GM20431 (cell line): ENCODE measurements at regions not wholly inside any gene's neighbourhood (a gene's known extent, or its start where the extent isn't known, plus 50 kb on each side); places are given as distances from the start of the nearest gene placed in this dataset.
"Not testable (repeated sequence)": the region's sequence is repeated elsewhere in the genome, so short reads cannot be mapped to it uniquely, and the experiment has no call there.

ENCODE experiments used
- in situ Hi-C: fragments of 300-500 bp; cut with MseI, MboI; formaldehyde crosslinking; loops from one replicate; pipeline ENCODE4 v1.15.0; 2020; ENCODE audit warnings: low sequenced_read_pairs; ENCODE audit not compliant: unreplicated experiment

DNA sequence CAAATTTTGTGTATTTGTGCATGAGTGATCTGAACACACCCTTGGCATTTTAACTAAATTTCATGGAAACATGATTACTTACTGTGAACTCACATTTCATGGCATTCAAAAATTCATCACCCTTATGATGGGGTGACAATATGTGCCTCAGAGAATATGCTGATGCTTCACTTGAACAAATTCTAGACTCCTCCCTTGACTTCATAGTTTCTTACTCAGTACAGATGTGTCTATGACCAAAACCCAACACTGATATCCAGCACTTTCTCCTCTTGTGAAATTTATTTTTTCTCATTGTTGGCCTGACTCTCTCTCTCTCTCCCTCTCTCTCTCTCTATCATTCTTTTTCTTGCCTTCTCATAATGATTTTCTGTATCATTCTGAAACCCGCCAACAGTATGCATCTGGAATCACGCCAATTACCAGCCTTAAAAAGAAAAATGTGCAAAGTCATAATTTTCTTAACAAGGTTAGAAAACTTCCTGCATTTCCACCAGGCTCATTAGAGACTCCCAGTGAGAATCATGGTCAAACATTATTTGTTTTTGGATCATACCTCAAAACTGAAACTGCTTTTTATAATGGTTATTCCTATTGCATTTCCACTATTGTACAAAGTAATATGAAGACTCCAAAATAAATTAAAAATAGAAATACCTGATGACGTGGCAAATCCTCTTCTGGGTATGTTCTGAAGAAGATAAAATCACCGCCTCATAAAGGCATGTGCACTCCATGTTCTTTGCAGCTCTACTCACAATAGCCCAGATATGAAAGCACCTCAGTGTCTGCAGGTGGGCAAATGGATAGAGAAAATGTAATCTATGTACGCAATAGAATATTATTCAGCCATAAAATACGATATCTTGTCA, 722.2 kb downstream of the TMEM121 start:
- in situ Hi-C loops, result no loop called here

DNA sequence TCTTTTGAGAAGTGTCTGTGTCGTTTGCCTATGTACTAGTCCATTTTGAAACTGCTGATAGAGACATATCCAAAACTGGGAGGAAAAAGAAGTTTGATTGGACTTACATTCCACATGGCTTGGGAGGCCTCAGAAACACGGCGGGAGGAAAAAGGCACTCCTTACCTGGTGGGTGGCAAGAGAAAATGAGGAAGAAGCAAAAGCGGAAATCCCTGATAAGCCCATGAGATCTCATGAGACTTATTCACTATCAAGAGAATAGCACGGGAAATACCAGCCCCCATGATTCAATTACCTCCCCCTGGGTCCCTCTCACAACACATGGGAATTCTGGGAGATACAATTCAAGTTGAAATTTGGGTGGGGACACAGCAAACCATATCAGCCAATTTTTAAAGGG, 727.6 kb downstream of the TMEM121 start:
- in situ Hi-C loops, result not testable (repeated sequence)

DNA sequence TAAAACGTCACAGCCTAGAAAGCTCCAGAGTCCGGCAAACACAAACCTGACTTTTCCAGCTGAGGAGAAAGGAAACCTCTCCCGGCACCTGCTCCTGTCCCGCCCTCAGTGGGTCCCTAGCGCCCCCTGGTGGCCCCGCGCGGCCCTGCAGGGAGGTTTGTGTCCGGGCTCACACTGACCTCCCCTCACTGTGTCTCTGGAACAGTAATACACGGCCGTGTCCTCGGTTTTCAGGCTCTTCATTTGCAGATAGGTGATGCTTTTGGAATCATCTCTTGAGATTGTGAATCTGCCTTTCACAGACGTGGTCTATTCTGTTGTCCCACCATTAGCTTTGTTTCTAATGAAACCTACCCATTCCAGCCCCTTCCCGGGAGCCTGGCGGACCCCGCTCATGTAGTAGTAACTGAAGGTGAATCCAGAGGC, 731.2 kb downstream of the TMEM121 start:
- in situ Hi-C loops, result not testable (repeated sequence)

DNA sequence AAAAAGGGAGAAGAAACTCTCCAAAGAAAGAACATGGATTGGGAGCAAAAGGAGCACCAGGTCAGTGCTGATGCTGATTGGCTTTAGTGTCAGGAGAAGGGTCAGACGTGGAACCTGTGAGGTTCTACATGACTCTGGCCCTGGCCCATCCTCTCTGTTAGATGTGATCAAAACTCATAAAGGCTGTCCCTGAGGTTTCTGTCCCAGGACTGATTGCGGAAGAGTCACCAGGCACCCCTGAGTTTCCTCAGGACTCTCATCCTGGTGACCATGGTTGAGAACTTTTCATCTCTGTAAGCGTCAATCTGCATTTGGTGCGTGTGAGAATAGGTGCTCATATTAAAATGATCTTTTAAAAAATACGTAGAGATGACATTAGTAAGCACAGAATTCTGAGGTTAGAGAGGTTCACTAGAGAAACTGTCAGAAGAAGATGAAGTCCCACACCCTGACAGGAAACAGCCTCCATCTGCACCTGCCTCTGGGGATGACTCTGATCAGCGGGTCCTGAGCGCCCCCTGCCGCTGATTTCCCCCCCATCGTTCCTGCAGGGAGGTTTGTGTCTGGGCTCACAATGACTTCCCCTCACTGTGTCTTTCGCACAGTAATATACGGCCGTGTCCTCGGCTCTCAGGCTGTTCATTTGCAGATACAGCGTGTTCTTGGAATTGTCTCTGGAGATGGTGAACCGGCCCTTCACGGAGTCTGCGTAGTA, 741.8 kb downstream of the TMEM121 start:
- in situ Hi-C loops, result no loop called here

DNA sequence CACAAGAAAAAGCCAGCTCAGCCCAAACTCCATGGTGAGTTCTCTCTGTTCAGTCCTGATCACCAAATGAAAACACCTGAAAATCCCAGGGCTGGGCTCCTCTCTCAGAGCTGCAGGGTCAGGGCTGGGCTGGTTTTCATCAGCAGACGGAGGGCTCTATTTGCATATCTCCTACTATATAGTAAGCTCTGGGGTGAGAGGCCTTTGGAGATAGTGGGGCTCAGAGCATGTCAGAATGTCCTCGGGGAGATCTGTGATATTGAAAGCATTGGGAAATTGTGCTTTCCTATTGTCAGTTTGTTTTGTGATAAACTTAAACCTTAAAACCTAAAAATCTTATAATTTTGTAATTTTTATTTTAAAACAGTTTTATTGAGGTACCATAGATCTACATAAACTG, 742.6 kb downstream of the TMEM121 start:
- in situ Hi-C loops, result no loop called here

DNA sequence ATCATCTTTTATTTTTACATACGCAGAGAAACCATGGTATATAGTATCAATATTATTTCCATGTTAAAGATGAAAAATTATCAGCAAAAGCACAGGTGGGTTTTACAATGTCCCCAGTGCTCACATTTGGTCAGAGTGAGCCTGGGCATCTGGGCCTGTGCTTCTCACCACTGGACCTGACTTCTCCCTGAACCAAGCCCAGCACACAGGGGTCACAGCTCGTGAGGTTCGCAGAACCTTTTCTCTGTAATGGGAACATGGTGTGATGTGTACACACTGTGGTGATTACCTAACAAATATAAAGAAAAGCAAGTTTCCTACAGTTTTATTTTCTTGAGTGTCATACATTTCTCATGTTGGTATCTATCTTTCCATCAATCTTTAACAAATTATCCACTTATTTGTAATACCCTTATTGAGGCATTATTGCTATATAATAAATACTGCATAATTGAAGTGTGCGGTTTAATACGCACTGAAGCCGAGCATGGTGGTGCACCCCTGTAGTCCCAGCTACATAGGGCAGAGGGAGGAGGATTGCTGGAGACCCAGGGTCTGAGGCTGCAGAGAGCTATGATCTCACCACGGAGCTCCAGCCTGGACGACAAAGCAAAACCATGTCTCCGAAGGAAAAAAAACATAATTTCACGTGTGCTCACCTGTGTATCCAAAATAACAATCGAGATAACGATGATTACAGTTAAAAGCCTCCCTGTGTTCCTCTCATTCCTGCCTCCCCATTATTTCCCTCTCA, 743.2 kb downstream of the TMEM121 start:
- in situ Hi-C loops, result no loop called here

DNA sequence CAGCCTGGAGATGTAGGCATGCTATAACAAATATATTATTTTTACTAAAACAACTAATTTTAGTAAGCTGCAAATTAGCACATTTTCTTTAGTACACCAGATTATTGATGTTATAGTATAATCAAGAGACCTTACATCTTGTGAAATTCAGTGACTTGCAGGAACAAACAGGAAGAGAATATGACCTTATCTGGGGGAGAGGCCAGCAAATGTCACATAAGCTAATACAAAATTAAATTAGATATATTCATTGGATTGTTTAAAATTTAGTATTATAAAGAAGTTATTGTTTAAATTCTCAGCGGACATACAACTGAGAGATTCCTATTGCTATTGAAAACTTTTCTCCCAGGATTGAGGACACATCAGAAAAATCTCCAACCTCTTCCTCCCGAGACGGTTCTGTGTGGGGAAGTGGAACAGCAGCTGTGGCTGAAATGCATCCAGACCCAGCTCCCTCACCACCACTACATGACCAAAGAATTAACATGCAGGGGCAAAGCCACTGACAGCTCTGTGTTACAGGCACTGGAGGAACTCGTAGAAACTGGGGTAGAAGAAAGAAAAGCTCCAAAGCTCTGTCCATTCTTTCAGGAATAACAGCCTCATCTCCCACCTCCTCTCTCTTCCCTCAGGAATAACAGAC, 744.2 kb downstream of the TMEM121 start:
- in situ Hi-C loops, result not testable (repeated sequence)

DNA sequence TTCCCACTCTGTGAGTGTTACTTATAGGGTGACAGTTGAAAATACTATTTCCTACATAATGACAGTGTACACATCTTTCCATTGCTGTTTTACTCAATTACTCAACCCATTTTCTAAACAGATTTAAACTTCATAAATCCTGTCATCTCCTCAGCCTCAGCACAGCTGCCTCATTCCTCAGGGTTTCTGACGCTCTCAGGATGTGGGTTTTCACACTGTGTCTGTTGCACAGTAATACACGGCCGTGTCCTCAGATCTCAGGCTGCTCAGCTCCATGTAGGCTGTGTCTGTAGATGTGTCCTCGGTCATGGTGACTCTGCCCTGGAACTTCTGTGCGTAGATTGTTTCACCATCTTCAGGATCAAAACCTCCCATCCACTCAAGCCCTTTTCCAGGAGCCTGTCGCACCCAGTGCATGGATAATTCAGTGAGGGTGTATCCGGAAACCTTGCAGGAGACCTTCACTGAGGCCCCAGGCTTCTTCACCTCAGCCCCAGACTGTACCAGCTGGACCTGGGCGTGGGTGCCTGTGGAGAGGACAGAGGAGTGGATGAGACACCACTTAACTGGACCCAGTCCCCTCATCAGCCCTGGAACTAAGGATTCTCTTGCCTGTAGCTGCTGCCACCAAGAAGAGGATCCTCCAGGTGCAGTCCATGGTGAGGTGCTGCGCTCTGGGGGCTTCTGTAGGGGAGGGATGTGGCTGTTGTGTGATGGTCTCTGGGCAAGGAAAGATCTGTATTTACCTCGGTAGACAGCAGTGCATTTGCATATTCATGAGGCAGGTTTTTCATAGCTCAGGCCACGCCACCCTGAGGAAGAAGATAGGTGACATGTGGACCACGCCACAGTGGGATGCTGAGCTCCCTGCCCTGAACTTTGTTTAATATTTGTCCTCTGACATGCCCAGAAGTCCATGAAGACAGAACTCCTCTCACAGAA, 750.2 kb downstream of the TMEM121 start:
- in situ Hi-C loops, result no loop called here

DNA sequence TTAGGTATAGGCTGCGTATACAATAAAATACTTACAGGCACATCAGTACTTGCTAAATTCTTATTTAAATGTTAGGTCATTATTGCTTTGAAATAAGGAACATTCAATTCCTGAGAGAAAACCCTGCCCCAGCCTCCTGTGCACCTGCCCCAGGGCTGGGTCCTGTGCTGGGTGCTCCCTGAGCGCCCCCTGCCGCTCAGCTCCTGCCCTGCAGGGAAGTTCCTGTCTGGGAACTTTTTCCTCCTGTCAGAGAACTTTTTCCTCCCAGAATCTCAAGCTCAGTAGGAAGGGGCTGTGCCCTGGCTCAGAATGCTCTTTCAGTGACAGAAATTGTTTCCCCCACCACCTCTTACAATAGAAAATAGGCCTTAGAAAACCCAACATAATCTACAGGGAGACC, 751.1 kb downstream of the TMEM121 start:
- in situ Hi-C loops, result no loop called here

DNA sequence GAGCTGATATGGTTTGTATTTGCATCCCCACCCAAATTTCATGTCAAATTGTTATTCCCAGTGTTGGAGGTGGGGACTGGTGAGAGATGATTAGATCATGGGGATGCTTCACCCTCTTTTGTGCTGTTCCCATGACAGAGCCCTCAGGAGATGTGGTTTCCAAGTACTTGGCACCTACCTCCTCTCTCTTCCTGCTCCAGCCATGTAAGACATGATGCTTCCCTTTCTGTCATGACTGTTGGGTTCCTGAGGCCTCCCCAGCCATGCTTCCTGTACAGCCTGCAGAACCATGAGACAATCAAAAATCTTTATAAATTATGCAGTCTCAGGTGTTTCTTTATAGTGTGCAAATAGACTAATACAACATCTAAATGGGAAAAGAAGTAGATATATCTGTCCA, 754.5 kb downstream of the TMEM121 start:
- in situ Hi-C loops, result no loop called here

DNA sequence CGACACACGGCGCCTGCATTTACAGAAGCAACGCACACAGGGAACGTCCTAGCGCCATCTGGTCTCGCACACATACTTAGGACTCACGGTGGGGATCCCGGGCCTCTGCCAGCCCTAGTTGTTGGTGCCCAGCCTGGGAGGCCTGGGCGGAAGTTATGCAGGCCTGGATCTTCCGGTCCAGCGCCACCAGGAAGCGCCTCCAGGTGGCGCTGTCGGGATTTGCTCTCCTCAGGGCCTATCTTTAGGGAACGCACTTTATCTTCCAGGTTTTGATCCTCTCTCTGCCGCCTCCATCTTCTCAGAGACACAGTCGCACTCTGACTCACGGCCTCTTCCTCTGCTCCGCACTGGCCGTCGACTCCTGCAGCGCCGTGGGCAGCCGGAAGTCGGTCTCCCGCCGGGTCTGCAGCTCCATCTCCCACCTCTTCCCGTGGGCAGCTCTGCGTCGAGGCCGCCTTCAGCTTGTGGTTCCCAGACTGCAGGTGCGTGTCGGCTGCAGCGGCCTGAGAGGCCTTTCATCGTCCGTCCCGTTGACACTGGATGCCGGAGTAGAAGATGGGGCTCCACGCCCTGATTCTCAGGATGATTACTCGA, 760.4 kb downstream of the TMEM121 start:
- in situ Hi-C loops, result no loop called here

DNA sequence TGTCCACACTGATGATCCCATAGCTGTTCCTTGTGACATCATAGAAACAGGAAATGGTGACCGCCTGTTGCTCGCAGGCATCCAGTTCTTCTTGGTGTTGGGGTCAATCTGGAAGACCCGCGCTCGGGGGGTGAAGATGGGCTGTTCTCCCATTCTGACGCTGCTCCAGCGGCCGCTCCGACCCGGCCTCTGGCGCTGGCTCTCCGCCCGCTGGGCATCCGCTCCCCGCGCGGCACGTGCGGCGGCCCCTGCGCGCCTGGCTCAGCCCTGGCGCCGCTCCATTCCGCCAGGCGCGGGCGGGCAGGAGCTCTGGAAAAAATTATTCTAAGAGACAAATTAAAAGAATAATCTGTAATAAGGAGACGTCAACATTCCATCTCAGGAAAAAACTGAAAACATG, 761.1 kb downstream of the TMEM121 start:
- in situ Hi-C loops, result no loop called here

DNA sequence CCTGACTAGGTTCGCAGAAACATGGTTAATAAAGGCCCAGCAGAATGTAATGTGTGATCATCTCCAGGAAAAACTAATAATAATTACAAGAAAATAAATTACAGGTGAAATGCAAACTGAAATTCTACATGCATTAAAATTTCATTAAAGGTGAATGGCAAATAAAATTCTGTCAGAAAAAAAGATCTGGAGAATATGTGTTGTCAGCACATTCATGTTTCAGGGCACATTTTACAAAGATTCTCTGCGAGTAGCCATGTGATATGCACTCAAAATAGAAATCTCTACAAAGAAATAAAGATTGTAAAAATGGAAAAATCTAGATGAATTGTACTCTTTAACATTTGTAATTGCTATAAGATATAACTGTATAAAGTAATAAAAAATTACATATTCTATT, 765.2 kb downstream of the TMEM121 start:
- in situ Hi-C loops, result no loop called here

DNA sequence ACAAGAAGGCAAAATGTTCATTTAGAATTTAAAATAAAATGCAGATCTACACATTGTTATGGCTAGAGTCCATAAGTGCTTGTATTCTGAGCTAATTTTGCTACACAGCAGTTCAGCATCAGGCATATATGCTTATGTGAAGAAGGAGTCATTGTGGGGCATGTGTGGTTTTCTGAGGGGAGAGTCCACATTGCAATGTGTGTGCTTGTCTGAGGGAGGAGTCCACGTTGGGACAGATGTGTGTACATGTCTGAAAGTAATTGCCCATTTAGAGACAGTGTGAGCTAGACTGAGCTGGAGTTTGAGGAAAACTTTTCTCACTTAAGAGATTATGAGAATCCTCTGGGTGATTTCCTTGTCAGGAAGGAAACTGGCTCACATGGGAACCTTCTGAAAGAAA, 767.9 kb downstream of the TMEM121 start:
- in situ Hi-C loops, result no loop called here

DNA sequence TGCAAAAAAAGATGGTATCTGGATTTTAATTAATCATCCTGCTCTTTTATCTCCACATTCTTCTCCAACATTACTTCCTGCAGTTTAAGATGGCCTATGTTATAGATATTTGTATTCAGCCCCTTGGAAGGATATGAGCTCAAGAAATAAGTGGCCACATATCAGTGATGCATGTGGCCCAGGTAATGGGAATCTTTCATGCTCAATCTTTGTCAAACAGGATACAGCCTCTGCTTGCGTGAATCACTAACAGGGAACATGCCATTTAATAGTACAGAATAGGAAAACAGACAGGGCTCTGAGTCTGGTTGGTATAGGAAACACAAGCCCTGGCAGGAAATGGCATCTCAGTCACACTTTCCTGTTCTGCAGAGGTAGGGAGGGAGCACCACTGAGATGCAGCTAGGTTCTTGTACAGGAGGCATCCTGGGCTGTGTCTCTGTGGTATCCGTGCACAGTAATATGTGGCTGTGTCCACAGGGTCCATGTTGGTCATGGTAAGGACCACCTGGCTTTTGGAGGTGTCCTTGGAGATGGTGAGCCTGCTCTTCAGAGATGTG, 774.6 kb downstream of the TMEM121 start:
- in situ Hi-C loops, result not testable (repeated sequence)

DNA sequence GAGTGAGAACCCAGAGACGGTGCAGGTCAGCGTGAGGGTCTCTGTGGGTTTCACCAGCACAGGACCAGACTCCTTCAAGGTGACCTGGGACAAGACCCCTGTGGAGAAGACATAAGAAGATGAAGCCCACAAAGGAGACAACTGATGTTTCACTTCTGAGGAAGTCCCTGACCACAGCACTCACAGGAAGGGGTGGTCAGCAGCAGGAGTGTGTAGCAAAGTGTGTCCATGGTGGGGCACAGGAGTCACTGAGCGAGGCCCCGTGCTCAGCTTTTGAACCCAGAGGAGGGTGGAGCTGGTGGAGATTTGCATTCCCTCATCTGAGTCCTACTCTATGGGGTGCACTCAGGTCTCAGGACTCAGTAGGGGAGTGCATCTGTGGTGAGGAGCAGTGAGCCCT, 775.2 kb downstream of the TMEM121 start:
- in situ Hi-C loops, result not testable (repeated sequence)

DNA sequence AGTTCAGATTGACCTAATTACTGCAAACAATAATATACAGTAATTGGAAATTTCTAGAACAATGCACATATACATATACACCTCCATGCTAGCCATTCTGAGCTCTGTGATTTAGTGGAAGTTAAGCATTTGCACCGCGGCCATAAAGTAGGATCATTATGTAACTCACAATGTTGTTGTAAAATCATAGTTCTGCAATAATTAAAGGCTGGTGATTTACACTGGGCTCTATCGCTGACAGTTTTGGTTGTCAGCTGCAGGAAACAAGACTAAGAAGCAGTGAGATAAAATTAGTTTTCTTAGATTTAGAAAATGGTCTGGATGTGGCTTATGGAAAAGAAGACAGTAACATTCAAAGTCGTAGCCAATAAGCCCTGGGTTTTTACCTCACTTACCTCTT, 776.3 kb downstream of the TMEM121 start:
- in situ Hi-C loops, result no loop called here

DNA sequence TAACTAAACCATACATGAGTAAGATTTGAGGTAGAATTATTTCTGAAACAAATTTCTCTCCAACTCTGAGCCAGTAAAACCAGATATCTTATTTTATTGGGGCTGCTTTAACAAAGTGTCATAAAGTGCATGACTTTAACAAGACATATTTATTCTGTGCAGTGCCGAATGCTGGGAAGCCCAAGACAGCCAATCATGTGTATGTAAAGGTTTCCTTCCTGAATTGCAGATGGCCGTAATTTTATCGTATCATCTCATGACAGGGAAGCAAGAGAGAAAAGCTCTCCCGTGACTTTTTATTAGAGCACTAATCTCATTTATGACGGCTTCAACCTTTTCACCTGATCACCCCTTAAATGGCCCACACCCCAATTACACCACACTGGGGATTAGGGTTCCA, 777.9 kb downstream of the TMEM121 start:
- in situ Hi-C loops, result no loop called here
